ENCODE measurements at regions not wholly inside any gene's neighbourhood (a gene's known extent, or its start where the extent isn't known, plus 50 kb on each side); places are given as distances from the start of the nearest gene placed in this dataset.

DNA sequence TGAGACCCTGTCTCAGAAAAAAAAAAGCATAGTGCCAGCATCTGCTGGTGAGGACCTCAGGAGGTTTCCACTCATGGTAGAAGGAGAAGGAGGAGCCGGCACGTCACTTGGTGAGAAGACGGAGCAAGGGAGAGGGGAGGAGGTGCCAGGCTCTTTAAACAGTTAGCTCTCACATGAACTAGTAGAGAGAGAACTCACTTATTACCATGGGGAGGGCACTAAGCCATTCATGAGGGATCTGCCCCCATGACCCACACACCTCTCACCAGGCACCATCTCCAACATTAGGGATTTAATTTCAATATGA lies 62.9 kb upstream of the VKORC1L1 start:
- no peak overlapping the region for H3K9ac ChIP-seq (ENCODE audit: low read depth, low read length)
- H3K36me3 ChIP-seq (ENCODE audit: control insufficient read depth, insufficient read depth, low read length) = no peaks in the 10 kb centered on the region
- no peak overlapping the region for H2BK5ac ChIP-seq (ENCODE audit: low read depth, low read length, poor library complexity, severe bottlenecking)
- H3K4me3 ChIP-seq (ENCODE audit: insufficient read depth, low read depth, low read length) = no peak overlapping the region
- no peaks in the 10 kb centered on the region for H3K9me3 ChIP-seq (ENCODE audit: control insufficient read depth, insufficient read depth, low read length)
- no CpG with 5 or more reads among the region's 3 CpGs for WGBS, 2 experiments (ENCODE audit: extremely low coverage in 2 of 2, insufficient read length in 1 of 2)
- H3K27me3 ChIP-seq (ENCODE audit: control insufficient read depth, insufficient read depth, low read length) = no peaks in the 10 kb centered on the region
- no peak overlapping the region for H3K27ac ChIP-seq (ENCODE audit: insufficient read depth, low read length)
- CTCF ChIA-PET = interaction anchor here (0.6 to 0.7 kb wide), 2 partner anchors 39 to 1122 kb away, joined by 3 to 4 read pairs; no protein-coding TSS in a partner anchor
- H3K9me1 ChIP-seq (ENCODE audit: insufficient read depth, low read length) = no peaks in the 10 kb centered on the region
- no peak for TF ChIP-seq MXI1 (IDR thresholded peaks at IDR 0.05; ENCODE audit: borderline replicate concordance, low read depth, low read length)
- TF ChIP-seq RAD21 (IDR thresholded peaks at IDR 0.05; ENCODE audit: low read length) = no peak
- TF ChIP-seq SMC3 (IDR thresholded peaks at IDR 0.05; ENCODE audit: low read depth, low read length) = no peak
- H3K4me1 ChIP-seq (ENCODE audit: control insufficient read depth, insufficient read depth, low read length) = no peaks in the 10 kb centered on the region
- H4K5ac ChIP-seq (ENCODE audit: low read depth, low read length) = no peak overlapping the region
- no peak for ATAC-seq (ENCODE audit: low read depth)
- H2AK5ac ChIP-seq (ENCODE audit: low read depth, low read length) = no peak overlapping the region
- no peak overlapping the region for H3K4me2 ChIP-seq (ENCODE audit: low read depth, low read length)
- in situ Hi-C loops (cut with MboI; ENCODE audit: low sequenced_read_pairs) (no loop called here), intact Hi-C loops (cut with micrococcal nuclease) (no loop called here), dilution Hi-C loops (cut with HindIII; ENCODE audit: low sequenced_read_pairs, unreplicated experiment) (no loop called here)
- no peaks in the 10 kb centered on the region for H4K20me1 ChIP-seq (ENCODE audit: insufficient read depth, low read length)
- no peak overlapping the region for H3K23ac ChIP-seq (ENCODE audit: low read depth, low read length)
- H3K79me1 ChIP-seq (ENCODE audit: low read depth in 1 of 2, low read length in 2 of 2) = no peaks in the 10 kb centered on the region
- H2AK9ac ChIP-seq (replicated peaks; ENCODE audit: low read depth, low read length, poor library complexity) = no peak overlapping the region
- BruUV-seq (replicated peaks) = no TSS peak
- POLR2A ChIA-PET (ENCODE audit: unreplicated experiment) = no interaction called here
- H2AFZ ChIP-seq (replicated peaks; ENCODE audit: low read length, poor library complexity) = no peak overlapping the region
- H3K56ac ChIP-seq (ENCODE audit: extremely low read depth, insufficient read depth, low read length) = no peak overlapping the region
- no peak overlapping the region for H3K18ac ChIP-seq (ENCODE audit: low read depth, low read length)
- DNase-seq = no peak
- H2BK120ac ChIP-seq (ENCODE audit: low read depth, low read length) = no peak overlapping the region
- no peak overlapping the region for H3K14ac ChIP-seq (replicated peaks; ENCODE audit: low read depth, low read length)
- H4K91ac ChIP-seq (ENCODE audit: insufficient read depth, low read depth, low read length) = no peak overlapping the region
- H2BK15ac ChIP-seq (ENCODE audit: low read depth, low read length) = no peak overlapping the region
- H3K4ac ChIP-seq (ENCODE audit: low read depth, low read length) = no peak overlapping the region
- H4K8ac ChIP-seq (ENCODE audit: low read depth in 2 of 2, low read length in 2 of 2) = no peak overlapping the region
- no peak overlapping the region for H2BK20ac ChIP-seq (ENCODE audit: low read depth, low read length)

Measured in IMR-90 (cell line).